Psoas muscle (tissue), 7 donors: ENCODE measurements at regions not wholly inside any gene's neighbourhood (a gene's known extent, or its start where the extent isn't known, plus 50 kb on each side); places are given as distances from the start of the nearest gene placed in this dataset.

Experiments
- ATAC-seq, 4 donors: fragments of 200-7000 bp; cut with Tn5 transposase; one replicate each; pipeline ENCODE4 v1.9.1; 2020; ENCODE audit warnings: moderate library complexity in 3 of 4, mild to moderate bottlenecking in 2 of 4
- DNase-seq, 2 donors: peaks; one replicate each; pipeline ENCODE4 v3.0.0-alpha.2; 2020
- H3K27ac ChIP-seq: fragments of 200-600 bp; one replicate; pipeline ENCODE4 v1.8.0; 2022
- H3K27me3 ChIP-seq, 3 donors: fragments of 200-600 bp in 1 of 3; one replicate each; pipeline versions ENCODE4 v1.6.1 to v1.8.0; 2013 to 2022; ENCODE audit warnings: low read length in 2 of 3, mild to moderate bottlenecking in 2 of 3, moderate library complexity in 1 of 3; ENCODE audit not compliant: insufficient read depth in 3 of 3
- H3K36me3 ChIP-seq, 2 donors: fragments of 200-600 bp in 1 of 2; one replicate each; pipeline versions ENCODE4 v1.6.1 to v1.8.0; 2013 to 2022; ENCODE audit warnings: low read depth in 1 of 2, mild to moderate bottlenecking in 1 of 2, moderate library complexity in 1 of 2; ENCODE audit not compliant: insufficient read depth in 1 of 2
- H3K4me1 ChIP-seq: fragments of 200-600 bp; one replicate; pipeline ENCODE4 v1.8.0; 2022
- H3K4me3 ChIP-seq: fragments of 200-600 bp; one replicate; pipeline ENCODE4 v1.8.0; 2022; ENCODE audit warnings: mild to moderate bottlenecking
- H3K9me3 ChIP-seq: fragments of 200-600 bp; one replicate; pipeline ENCODE4 v1.8.0; 2022
- WGBS, 3 donors: extraction: QIAGEN DNeasy Blood & Tissue Kit; methylation state at CpG; one replicate each; pipeline versions ENCODE4 v1.1.6 to v1.1.7; 2013; 5-methylcytosine and 5-hydroxymethylcytosine counted together
- intact Hi-C, 2 donors: fragments of 100-400 bp; cut with DNase I; formaldehyde crosslinking; loops; one replicate each; pipeline versions ENCODE4 v1.11.0 to v1.14.2; 2022
- TF ChIP-seq, protein P1 (sequence below): fragments of 200-600 bp; IDR thresholded peaks from one replicate; pipeline ENCODE4 v1.8.0; 2022; ENCODE audit warnings: antibody characterized with exemption
- donor health status: healthy with polysubstance abuse.
- donor health status: DM: no; HTN: no; CAD: no; lungs with moderate emphysema.
- donor health status: Bipolar disorder and iron deficiency.
- donor health status: healthy.
- donor health status: DM: yes; HTN: yes; CAD: no.
- donor health status: DM: no; HTN: no; CAD: no.
- donor health status: DM: yes; HTN: yes; CAD: no.

DNA sequence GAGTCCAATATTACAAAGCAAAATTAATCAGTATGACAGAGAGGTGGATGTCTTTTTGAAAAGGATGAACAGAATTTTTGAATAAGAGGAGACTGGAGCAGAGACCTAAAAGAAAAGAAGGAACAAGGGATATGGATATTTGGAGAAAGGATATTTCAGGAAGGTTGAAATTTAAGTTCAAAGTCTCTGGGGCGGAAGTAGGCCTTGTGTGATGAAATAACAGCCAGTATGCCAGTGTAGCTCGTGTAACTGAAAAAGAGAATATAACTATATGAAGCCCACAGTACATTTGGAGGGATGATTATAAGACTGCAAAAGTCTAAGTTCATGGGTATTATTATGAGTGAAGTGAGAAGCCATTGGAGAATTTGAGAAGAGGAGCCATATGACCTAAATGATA lies 766.7 kb downstream of the GBE1 start:
- TF ChIP-seq, protein P1, sequence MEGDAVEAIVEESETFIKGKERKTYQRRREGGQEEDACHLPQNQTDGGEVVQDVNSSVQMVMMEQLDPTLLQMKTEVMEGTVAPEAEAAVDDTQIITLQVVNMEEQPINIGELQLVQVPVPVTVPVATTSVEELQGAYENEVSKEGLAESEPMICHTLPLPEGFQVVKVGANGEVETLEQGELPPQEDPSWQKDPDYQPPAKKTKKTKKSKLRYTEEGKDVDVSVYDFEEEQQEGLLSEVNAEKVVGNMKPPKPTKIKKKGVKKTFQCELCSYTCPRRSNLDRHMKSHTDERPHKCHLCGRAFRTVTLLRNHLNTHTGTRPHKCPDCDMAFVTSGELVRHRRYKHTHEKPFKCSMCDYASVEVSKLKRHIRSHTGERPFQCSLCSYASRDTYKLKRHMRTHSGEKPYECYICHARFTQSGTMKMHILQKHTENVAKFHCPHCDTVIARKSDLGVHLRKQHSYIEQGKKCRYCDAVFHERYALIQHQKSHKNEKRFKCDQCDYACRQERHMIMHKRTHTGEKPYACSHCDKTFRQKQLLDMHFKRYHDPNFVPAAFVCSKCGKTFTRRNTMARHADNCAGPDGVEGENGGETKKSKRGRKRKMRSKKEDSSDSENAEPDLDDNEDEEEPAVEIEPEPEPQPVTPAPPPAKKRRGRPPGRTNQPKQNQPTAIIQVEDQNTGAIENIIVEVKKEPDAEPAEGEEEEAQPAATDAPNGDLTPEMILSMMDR = no peak
- Histone ChIP-seq H3K36me3 (no peaks in the 10 kb centered on the region), H3K9me3 (no peaks in the 10 kb centered on the region), H3K4me1 (no peaks in the 10 kb centered on the region), H3K27ac (no peak overlapping the region), H3K27me3 (no peaks in the 10 kb centered on the region), H3K4me3 (no peak overlapping the region)
- no peak for ATAC-seq
- intact Hi-C loops = no loop called here
- no peak for DNase-seq
- 83 to 85% (median 84%) methylated on average over 2 of the region's 2 CpGs for WGBS, 3 donors

DNA sequence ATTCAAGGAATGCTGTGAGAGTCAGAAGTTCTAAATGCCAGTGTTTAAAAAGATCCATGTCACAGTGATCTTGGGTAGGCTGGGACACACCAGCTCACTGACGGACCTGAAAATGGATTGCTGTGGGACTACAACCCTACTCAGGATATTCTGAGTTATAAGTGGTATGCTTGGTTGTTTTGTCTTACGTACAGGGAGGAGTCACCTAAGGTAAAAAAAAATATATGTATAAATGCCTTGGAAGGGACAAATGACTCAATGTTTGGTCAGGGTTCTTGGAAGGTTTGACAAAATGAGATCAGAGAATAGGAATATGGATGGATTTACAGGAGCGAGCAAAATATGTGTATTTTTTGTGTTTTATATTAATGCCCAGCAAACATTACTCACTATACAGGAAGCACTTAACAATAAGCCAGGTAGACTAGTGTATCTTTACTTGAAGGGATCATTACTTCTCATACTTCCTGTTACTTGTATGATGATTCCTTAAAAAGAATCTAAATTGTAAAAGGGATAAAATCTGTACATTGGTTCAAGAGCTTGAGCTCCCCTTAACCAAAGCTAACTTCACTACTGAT lies 767.3 kb downstream of the GBE1 start:
- Histone ChIP-seq H3K36me3 (no peaks in the 10 kb centered on the region), H3K4me3 (no peak overlapping the region), H3K27ac (no peak overlapping the region), H3K27me3 (no peaks in the 10 kb centered on the region), H3K9me3 (no peaks in the 10 kb centered on the region), H3K4me1 (no peaks in the 10 kb centered on the region)
- no peak for ATAC-seq
- DNase-seq = no peak
- intact Hi-C loops = no loop called here
- 85 to 90% (median 88%) methylated on average over 3 of the region's 3 CpGs for WGBS, 3 donors
- TF ChIP-seq, protein P1 = no peak

DNA sequence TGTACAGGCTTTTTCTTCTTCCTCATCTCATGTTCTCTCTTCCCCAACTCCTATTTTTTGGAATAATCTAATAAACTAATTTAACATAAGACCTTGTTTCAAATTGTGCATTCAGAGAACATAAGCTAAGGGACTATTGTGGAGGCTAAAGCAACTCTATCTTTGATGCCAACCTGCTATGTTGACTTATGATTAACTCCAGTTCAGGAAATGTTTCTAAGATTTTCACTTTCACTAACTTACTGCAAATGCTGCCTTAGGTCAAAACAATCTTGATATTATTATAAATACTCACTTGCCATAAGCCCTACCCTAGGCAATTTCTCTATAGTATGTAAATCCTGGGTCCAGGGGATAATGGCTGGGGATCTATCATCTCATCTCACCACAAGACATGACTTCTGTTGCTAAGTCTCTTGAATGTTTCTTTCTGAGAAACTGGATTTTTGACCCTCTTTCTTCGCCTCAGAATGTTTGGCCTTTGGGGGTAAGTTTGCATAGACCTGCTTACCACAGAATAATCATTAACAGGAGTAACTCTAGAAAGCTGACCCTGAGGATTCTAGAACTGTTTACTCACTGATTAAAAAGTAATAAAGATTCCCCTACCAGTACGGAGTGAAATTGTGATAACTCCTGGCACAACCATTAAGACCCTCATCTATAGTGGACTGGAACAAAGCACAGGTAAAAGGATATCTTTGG lies 768.1 kb downstream of the GBE1 start:
- Histone ChIP-seq H3K36me3 (no peaks in the 10 kb centered on the region), H3K4me1 (no peaks in the 10 kb centered on the region), H3K9me3 (no peaks in the 10 kb centered on the region), H3K27ac (no peak overlapping the region), H3K27me3 (no peaks in the 10 kb centered on the region), H3K4me3 (no peak overlapping the region)
- ATAC-seq (no peak), DNase-seq (no peak)
- TF ChIP-seq, protein P1 = no peak
- 62 to 73% (median 62%) methylated on average over 2 of the region's 2 CpGs for WGBS, 3 donors
- intact Hi-C loops = no loop called here

DNA sequence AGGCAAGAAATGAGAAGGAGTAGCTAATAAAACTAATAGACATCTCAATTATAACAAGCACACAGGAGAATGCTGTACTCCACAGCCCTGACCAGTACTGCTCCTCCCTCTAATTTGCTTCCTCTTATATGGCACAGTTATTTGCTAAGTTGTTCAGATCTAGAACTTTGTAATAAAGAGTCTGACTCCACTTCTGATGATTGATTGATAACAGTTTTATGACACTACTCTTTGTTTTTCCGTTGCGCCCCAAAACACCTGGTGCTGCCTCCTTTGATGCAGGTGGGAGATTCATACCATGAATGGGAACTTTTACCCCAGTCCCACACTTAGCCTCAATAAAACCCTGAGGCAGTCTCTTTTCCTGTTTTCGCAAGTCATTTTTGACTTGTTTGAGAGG lies 777.7 kb downstream of the GBE1 start:
- Histone ChIP-seq H3K27me3 (no peaks in the 10 kb centered on the region), H3K4me3 (no peak overlapping the region), H3K27ac (no peak overlapping the region), H3K36me3 (no peaks in the 10 kb centered on the region), H3K9me3 (no peaks in the 10 kb centered on the region), H3K4me1 (no peaks in the 10 kb centered on the region)
- intact Hi-C loops = no loop called here
- 35 to 77% (median 51%) methylated on average over 3 of the region's 3 CpGs for WGBS, 3 donors
- ATAC-seq = no peak
- TF ChIP-seq, protein P1 = no peak
- DNase-seq = no peak
